Inflammatory macrophage treated with lipopolysaccharide for 4 hours (primary cell): ENCODE measurements at regions not wholly inside any gene's neighbourhood (a gene's known extent, or its start where the extent isn't known, plus 50 kb on each side); places are given as distances from the start of the nearest gene placed in this dataset.
"Not testable (repeated sequence)": the region's sequence is repeated elsewhere in the genome, so short reads cannot be mapped to it uniquely, and the experiment has no call there.

Experiments used
- DNase-seq: peaks from one replicate; pipeline ENCODE4 v3.0.0-alpha.2; 2020

DNA sequence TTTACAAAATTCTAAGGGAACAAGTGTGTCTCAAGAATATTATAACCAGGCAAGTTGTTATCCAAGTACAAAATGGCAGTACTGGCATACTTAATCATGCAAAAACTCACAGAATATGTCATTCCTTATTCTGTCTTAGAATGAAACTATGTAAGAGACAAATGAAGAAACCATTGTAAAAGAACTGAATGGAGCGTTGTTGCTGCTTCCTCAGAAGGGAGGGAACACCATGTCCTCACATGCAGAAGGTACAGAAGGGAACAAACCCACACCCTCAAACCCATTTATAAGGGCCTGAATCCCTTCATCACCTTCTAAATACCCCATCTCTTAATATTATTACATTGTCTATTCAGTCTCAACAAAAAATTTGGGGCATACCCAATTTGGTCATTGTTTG, 960.0 kb downstream of the LTN1 start:
- DNase-seq: not testable (repeated sequence)

DNA sequence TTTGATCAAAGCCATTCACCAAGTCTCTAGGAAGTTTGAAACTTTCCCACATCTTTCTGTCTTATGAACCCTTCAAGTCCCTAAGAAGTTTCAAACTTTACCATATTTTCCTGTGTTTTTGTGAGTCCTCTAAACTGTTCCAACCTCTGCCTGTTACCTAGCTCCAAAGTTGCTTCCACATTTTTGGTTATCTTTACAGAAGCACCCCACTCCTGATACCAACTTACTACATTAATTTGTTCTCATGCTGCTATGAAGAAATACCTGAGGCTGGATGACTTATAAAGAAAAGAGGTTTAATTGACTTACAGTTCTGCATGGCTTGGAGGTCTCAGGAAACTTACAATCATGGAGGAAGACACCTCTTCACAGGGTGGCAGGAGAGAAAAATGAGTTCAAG, 961.6 kb downstream of the LTN1 start:
- not testable (repeated sequence) for DNase-seq

GRCh38 chr21:28025111-28025510, 967.6 kb downstream of the LTN1 start:
- no peak for DNase-seq

DNA sequence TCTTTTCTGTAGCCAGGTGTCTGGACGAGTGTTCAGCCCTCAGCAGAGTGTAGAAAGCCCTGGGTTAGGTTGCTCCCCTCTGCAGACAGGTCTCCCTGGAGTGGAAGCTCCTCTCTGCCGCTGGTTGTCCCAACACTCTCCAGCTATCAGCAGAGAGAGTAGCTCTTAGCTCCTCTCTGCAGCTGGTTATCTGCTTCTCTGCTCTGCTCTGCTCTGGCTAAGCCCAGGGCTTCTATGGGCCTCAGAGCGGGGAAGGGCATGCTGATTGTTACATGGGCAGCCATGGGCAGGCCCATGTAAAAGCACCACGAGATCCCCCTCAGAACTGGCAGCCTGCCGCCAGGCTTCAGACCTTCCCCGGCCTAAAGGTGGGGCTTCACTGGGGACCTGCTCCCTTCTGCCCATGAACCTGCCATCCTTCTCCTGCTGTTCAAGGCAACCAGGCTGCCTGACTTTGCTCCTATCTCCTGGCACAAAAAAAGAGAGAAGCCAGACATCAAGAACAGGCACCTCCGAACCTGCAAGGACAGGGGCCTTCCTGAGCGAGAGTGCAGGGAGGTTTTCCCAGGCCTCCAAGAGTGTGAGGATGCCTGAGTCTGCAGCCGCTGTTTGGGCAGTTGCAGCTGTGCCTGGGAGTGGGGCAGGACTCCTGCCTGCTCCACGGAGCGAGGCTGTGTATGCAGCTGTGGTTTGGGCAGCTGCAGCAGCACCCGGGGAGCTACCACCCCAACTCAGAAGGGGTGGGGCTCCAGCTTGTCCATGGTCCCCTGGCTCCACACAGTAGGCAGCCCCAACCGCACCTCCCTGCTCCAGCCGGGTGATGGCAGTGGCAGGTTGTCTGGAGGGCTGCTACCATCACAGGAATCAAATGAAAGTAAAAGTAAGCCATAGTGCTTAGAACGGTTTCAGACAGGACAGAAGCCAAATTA, 973.7 kb downstream of the LTN1 start:
- no peak for DNase-seq

GRCh38 chr21:28018213-28018612, 974.5 kb downstream of the LTN1 start:
- DNase-seq: no peak

GRCh38 chr21:28016571-28016970, 976.1 kb downstream of the LTN1 start:
- no peak for DNase-seq

- DNase-seq: not testable (repeated sequence)
Observed at GRCh38 chr21:28013123-28013522, 979.6 kb downstream of the LTN1 start.

- not testable (repeated sequence) for DNase-seq
Observed at GRCh38 chr21:28011970-28012369, 980.7 kb downstream of the LTN1 start.

DNA sequence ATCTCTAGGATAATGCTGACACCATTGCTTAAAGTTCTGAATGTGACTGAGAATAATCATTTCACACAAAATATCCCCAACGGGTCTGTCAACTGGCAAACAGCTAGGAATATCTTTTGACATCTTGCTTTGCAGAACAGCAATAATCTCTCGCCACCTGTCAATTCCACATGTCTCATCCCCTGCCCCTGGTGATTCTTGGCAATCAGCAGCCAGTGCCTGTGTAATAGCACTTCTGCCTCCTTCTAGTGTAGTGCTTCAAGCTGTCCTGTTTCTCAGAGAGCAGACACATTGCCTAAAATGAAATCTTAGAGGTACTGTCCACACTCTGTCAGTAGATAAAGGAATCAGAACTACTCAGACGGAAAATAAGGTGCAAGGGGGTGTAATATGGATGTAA, 984.4 kb downstream of the LTN1 start:
- DNase-seq: not testable (repeated sequence)

- DNase-seq: not testable (repeated sequence)
Observed at GRCh38 chr21:28003627-28004026, 989.0 kb downstream of the LTN1 start.

DNA sequence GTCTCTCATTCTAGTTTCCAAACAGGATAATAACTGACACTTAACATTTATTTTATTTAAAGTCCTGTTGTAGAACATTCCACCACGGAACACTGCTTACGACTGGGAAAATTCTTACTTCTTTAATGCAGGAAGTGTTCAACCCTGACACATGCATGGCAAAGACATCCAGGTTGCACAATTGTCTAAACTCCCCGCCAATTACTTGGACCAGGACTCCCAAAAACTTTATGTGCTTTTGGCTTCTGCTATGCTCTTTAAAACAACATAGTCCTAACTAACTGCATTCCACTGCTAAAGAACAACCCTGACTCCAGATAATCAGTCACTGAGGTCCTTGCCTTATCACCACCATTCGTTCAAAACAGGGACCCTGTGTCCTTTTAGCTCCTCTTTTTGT, 995.8 kb downstream of the LTN1 start:
- not testable (repeated sequence) for DNase-seq

GRCh38 chr21:27984663-27985325, 1007.9 kb downstream of the LTN1 start:
- not testable (repeated sequence) for DNase-seq

DNA sequence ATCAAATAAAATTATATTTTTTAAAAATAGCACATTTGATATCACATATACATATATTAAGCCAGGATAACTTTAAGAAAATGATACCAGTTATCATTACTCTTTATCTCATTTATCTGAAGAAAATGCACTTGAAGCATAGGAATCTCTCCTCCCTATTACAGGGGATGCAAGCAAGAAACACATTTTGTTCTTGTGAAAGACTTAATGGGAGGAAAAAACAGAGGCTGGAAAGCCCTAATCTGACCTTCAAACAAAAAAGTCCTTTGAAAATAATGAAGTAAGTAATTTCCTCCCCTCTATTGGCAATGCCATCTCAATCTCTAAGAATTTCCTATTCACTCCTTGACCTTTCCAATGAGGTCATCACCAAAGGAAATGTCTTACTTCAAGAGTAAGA, 1012.6 kb upstream of the ADAMTS5 start:
- DNase-seq: not testable (repeated sequence)

DNA sequence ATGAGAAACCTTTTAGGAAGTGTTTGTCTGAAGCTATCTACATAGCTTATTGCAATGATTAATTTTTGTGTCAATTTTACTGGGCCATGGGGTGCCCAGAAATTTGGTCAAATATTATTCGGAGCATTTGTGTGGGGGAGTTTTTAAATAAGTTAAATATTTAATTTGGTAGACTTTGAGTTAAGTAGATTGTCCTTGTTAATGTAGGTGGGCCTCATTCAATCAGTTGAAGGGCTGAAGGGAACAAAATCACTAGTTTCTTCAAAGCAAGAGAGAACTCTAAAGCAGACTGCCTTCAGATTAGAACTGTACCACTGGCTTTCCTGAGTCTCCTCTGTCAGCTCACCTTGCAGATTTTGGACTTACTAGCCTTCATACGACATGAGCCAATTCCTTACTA, 1008.6 kb upstream of the ADAMTS5 start:
- DNase-seq: no peak

GRCh38 chr21:27974152-27974551, 1007.3 kb upstream of the ADAMTS5 start:
- DNase-seq: not testable (repeated sequence)

- not testable (repeated sequence) for DNase-seq
Observed at GRCh38 chr21:27968240-27968639, 1001.4 kb upstream of the ADAMTS5 start.

GRCh38 chr21:27954543-27955165, 987.8 kb upstream of the ADAMTS5 start:
- no peak for DNase-seq

DNA sequence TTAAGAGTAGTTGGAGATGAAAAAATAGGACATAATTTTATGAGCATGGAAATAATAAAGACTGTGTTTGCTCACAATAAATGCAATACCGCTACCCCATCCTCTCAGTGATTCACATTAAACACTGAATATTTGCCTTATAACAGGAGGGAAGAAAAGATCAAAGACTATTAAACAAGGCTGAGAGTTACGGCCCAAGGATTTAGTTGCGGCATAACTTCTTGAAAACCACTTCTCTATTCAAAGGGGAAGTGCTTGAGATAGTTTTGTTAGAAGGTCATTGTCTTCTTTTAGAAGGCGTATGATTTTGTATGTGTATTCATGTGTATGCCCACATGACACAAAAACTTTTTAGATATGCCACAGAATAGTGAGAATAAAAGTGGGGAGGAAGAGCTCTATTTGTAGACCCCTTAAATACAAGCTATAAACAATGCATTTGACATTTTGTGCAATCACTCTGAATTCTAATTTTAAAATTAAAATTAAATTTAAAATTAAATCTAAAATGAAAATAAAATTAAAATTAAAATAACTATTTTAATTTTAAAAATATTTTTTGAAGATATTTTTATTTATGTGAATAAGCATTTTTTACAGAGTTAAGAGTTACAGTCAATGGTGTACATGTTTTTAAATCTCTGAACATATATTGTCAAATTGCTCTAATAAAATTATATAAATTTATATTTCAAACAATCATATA, 986.6 kb upstream of the ADAMTS5 start:
- peak; percentile 41 for DNase-seq

GRCh38 chr21:27949093-27949492, 982.2 kb upstream of the ADAMTS5 start:
- DNase-seq: not testable (repeated sequence)

- not testable (repeated sequence) for DNase-seq
Observed at GRCh38 chr21:27930108-27930767, 963.4 kb upstream of the ADAMTS5 start.

GRCh38 chr21:27929179-27929578, 962.3 kb upstream of the ADAMTS5 start:
- not testable (repeated sequence) for DNase-seq

DNA sequence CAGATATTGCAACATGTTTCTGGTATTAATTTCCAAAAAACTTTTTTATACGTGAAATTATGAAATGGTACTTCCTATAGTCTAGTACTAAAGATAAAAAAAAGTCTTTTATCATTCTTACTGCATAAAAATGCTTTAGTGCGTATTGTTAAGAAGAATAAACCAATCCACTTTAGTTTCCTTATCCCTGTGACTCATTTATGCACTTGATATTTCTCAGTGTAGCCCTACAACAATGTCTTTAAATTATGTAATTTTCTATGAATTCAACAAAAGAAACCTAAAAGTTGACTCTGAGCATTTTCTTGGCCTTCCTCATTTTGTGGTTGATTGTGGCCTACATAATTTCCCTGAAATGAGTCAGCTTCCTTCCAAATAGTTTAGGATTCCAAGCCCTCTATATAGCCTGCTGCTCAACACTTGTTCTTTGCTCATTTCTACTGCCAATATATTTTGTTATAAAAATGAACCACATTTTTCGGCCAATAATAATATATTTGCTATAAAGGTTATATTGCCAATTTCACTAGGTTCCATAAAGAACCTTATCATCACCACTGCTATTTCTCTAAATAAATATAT, 961.7 kb upstream of the ADAMTS5 start:
- peak; percentile 33 for DNase-seq
